Neuronal stem cell (in vitro differentiated cells): ENCODE measurements at regions not wholly inside any gene's neighbourhood (a gene's known extent, or its start where the extent isn't known, plus 50 kb on each side); places are given as distances from the start of the nearest gene placed in this dataset.

Source experiments
- DNase-seq: peaks from one replicate; pipeline ENCODE4 v3.0.0-alpha.2; 2013; ENCODE audit warnings: low spot score
- H2AFZ ChIP-seq: one replicate; pipeline ENCODE4 v1.6.1; 2013; ENCODE audit warnings: mild to moderate bottlenecking, low read length, inconsistent platforms
- H2AK5ac ChIP-seq: 2 replicates; pipeline ENCODE4 v1.6.1; 2013; ENCODE audit warnings: low read depth, mild to moderate bottlenecking, inconsistent platforms, low read length, moderate library complexity, mixed read lengths
- H2BK120ac ChIP-seq: 2 replicates; pipeline ENCODE4 v1.6.1; 2013; ENCODE audit warnings: low read depth, mild to moderate bottlenecking, inconsistent platforms, low read length, moderate library complexity, mixed read lengths
- H2BK12ac ChIP-seq: one replicate; pipeline ENCODE4 v1.6.1; 2013; ENCODE audit warnings: low read length, inconsistent platforms
- H2BK15ac ChIP-seq: 2 replicates; pipeline ENCODE4 v1.6.1; 2013; ENCODE audit warnings: mild to moderate bottlenecking, low read length, inconsistent platforms, mixed read lengths
- H2BK5ac ChIP-seq: one replicate; pipeline ENCODE4 v1.6.1; 2013; ENCODE audit warnings: inconsistent platforms, mild to moderate bottlenecking, low read length, moderate library complexity
- H3K14ac ChIP-seq: one replicate; pipeline ENCODE4 v1.6.1; 2013; ENCODE audit warnings: low read length, inconsistent platforms
- H3K18ac ChIP-seq: 2 replicates; pipeline ENCODE4 v1.6.1; 2013; ENCODE audit warnings: low read length, inconsistent platforms
- H3K23ac ChIP-seq: 2 replicates; pipeline ENCODE4 v1.6.1; 2013; ENCODE audit warnings: low read depth, mild to moderate bottlenecking, mixed read lengths, low read length, inconsistent platforms; ENCODE audit not compliant: poor library complexity
- H3K27ac ChIP-seq: replicated peaks from 3 replicates; pipeline ENCODE4 v1.5.1; 2013; ENCODE audit warnings: low read length, inconsistent platforms
- H3K27me3 ChIP-seq, 3 experiments: 2 replicates each; pipeline ENCODE4 v1.6.1; 2013; ENCODE audit warnings: low read length in 3 of 3, mild to moderate bottlenecking in 2 of 3, inconsistent platforms in 1 of 3, low read depth in 1 of 3, mixed read lengths in 1 of 3, moderate library complexity in 1 of 3; ENCODE audit not compliant: control insufficient read depth in 3 of 3, insufficient read depth in 3 of 3
- H3K36me3 ChIP-seq, 2 donors: replicated peaks in 1 of 2; 2 replicates each; pipeline ENCODE4 v1.6.1; 2013; ENCODE audit warnings: low read length in 2 of 2; ENCODE audit not compliant: control insufficient read depth in 2 of 2, insufficient read depth in 2 of 2
- H3K4ac ChIP-seq: 2 replicates; pipeline ENCODE4 v1.6.1; 2013; ENCODE audit warnings: inconsistent platforms, mild to moderate bottlenecking, low read length, moderate library complexity
- H3K4me1 ChIP-seq, 2 donors: 1 replicate in 1 of 2; 2 replicates in 1 of 2; pipeline ENCODE4 v1.6.1; 2013; ENCODE audit warnings: low read length in 2 of 2, low read depth in 1 of 2; ENCODE audit not compliant: control insufficient read depth in 2 of 2, insufficient read depth in 1 of 2
- H3K4me2 ChIP-seq: one replicate; pipeline ENCODE4 v1.6.1; 2013; ENCODE audit warnings: mild to moderate bottlenecking, low read length, inconsistent platforms; ENCODE audit not compliant: insufficient read depth, poor library complexity, severe bottlenecking
- H3K4me3 ChIP-seq, 2 donors: 2 replicates each; pipeline ENCODE4 v1.5.1; 2013; ENCODE audit warnings: low read length in 2 of 2, mild to moderate bottlenecking in 2 of 2, inconsistent platforms in 1 of 2, moderate library complexity in 1 of 2
- H3K79me1 ChIP-seq: one replicate; pipeline ENCODE4 v1.6.1; 2013; ENCODE audit warnings: low read depth, mild to moderate bottlenecking, inconsistent platforms, low read length, moderate library complexity
- H3K9ac ChIP-seq: one replicate; pipeline ENCODE4 v1.6.1; 2013; ENCODE audit warnings: mild to moderate bottlenecking, low read depth, low read length, inconsistent platforms; ENCODE audit not compliant: poor library complexity
- H3K9me3 ChIP-seq, 2 donors: replicated peaks in 1 of 2; 2 replicates each; pipeline versions ENCODE3 to v1.6.1; 2013; ENCODE audit warnings: low read length in 2 of 2, mild to moderate bottlenecking in 2 of 2, inconsistent platforms in 1 of 2, low read depth in 1 of 2, mixed read lengths in 1 of 2, moderate library complexity in 1 of 2; ENCODE audit not compliant: control insufficient read depth in 2 of 2, insufficient read depth in 1 of 2
- H4K8ac ChIP-seq: one replicate; pipeline ENCODE4 v1.6.1; 2013; ENCODE audit warnings: low read depth, mild to moderate bottlenecking, inconsistent platforms, low read length, moderate library complexity
- H4K91ac ChIP-seq: one replicate; pipeline ENCODE4 v1.6.1; 2013; ENCODE audit warnings: low read length, low read depth, mild to moderate bottlenecking, inconsistent platforms; ENCODE audit not compliant: poor library complexity
- WGBS, 2 donors: extraction: QIAGEN DNeasy Blood & Tissue Kit; methylation state at CpG; one replicate each; pipeline ENCODE4 v1.1.7; 2013; ENCODE audit warnings: missing lambda C conversion rate in 2 of 2, mixed read lengths in 1 of 2; ENCODE audit not compliant: insufficient read length in 2 of 2, insufficient replicate concordance in 1 of 2; ENCODE audit errors: extremely low coverage in 2 of 2; 5-methylcytosine and 5-hydroxymethylcytosine counted together

GRCh38 chrX:39813631-39814277 lies 284.0 kb downstream of the BCOR start:
- Histone ChIP-seq H4K8ac (peak overlapping the region; percentile 92), H3K14ac (peak overlapping the region; percentile 38), H3K18ac (peak overlapping the region; percentile 17), H3K79me1 (no peaks in the 10 kb centered on the region), H3K4me1 (peaks cover 21 to 26% of the 10 kb centered on the region in 2 donors), H2BK15ac (peak overlapping the region; percentile 37), H3K23ac (no peak overlapping the region), H2AK5ac (no peak overlapping the region), H3K9ac (peak overlapping the region; percentile 44), H4K91ac (no peak overlapping the region), H3K4me3 (no peak overlapping the region), H3K27me3 (no peaks in the 10 kb centered on the region), H3K36me3 (no peaks in the 10 kb centered on the region), H3K4ac (no peak overlapping the region), H2BK120ac (no peak overlapping the region), H2BK12ac (no peak overlapping the region), H3K9me3 (peaks cover 0 to 1% of the 10 kb centered on the region in 2 donors), H3K4me2 (no peak overlapping the region), H2AFZ (no peak overlapping the region), H2BK5ac (no peak overlapping the region), H3K27ac (no peak overlapping the region)
- WGBS, 2 donors: no CpG with 5 or more reads among the region's 17 CpGs
- no peak for DNase-seq

- Histone ChIP-seq H2BK15ac (no peak overlapping the region), H3K4ac (no peak overlapping the region), H3K79me1 (no peaks in the 10 kb centered on the region), H3K27me3 (no peaks in the 10 kb centered on the region), H3K9ac (no peak overlapping the region), H3K23ac (no peak overlapping the region), H3K27ac (no peak overlapping the region), H3K9me3 (peaks cover 0 to 1% of the 10 kb centered on the region in 2 donors), H3K18ac (no peak overlapping the region), H3K14ac (no peak overlapping the region), H2BK5ac (no peak overlapping the region), H4K91ac (no peak overlapping the region), H2BK120ac (no peak overlapping the region), H3K4me3 (no peak overlapping the region), H2AK5ac (no peak overlapping the region), H2BK12ac (no peak overlapping the region), H3K4me2 (no peak overlapping the region), H3K36me3 (no peaks in the 10 kb centered on the region), H3K4me1 (peaks cover 19 to 20% of the 10 kb centered on the region in 2 donors), H4K8ac (no peak overlapping the region), H2AFZ (no peak overlapping the region)
- DNase-seq: no peak
- no CpG with 5 or more reads among the region's 4 CpGs for WGBS, 2 donors
Observed at GRCh38 chrX:39814391-39814790, 283.4 kb downstream of the BCOR start.

- H2BK120ac ChIP-seq: peak overlapping the region; percentile 87
- DNase-seq: no peak
- no CpG with 5 or more reads among the region's 1 CpG for WGBS, 2 donors
- H2AFZ ChIP-seq: no peak overlapping the region
- no peak overlapping the region for H3K27ac ChIP-seq
- no peak overlapping the region for H3K4ac ChIP-seq
- no peaks in the 10 kb centered on the region for H3K27me3 ChIP-seq
- no peak overlapping the region for H4K8ac ChIP-seq
- H3K36me3 ChIP-seq: no peaks in the 10 kb centered on the region
- H2BK5ac ChIP-seq: no peak overlapping the region
- H3K9ac ChIP-seq: no peak overlapping the region
- peaks cover 18 to 19% of the 10 kb centered on the region in 2 donors for H3K4me1 ChIP-seq
- no peak overlapping the region for H3K4me3 ChIP-seq
- H2BK12ac ChIP-seq: no peak overlapping the region
- H2BK15ac ChIP-seq: peak overlapping the region; percentile 81
- no peaks in the 10 kb centered on the region for H3K79me1 ChIP-seq
- no peaks in the 10 kb centered on the region for H3K9me3 ChIP-seq
- no peak overlapping the region for H4K91ac ChIP-seq
- H3K4me2 ChIP-seq: no peak overlapping the region
- H3K23ac ChIP-seq: no peak overlapping the region
- no peak overlapping the region for H2AK5ac ChIP-seq
- no peak overlapping the region for H3K18ac ChIP-seq
- no peak overlapping the region for H3K14ac ChIP-seq
Observed at GRCh38 chrX:39815631-39816030, 282.1 kb downstream of the BCOR start.

DNA sequence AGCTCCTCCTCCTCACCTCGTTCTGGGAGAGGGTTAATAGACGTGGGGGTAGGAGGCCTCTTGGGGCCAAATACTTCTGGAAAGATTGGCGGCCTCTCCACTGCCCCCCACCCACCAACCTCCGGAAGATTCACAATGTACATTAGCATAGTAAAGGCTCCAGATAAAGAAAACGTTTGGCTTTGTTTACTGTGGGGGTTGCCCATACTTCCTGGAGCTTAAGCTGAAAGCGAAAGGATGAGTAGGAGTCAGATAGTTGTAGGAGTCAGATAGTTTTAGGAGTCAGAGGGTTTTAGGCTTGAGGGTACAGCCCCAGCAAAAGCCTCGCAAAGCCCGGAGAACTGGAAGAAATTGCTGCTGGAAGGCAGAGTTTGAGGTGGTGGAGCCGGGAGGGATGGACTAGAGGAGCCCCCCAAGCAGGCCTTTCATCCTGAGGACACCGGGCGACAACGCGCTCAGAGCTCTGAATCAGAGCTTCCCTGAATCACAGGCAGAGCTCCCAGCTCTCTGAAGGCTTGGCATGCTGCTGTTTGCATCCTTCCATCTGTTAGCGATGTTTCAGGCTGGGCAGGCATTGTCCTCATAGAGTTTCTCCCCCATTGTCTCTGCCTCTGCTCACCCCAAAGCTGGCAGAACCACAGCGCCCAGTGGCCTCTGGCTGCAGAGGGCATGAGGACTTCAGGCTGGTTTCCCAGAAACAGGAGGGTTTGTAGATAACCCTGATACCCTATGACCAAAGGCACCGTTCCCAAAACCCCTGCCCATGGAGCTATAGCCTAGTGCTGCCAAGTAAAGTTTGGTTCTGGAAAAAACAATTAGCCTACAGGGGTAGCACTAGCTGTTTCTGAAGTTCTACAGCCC lies 280.7 kb downstream of the BCOR start:
- Histone ChIP-seq H3K36me3 (no peaks in the 10 kb centered on the region), H3K14ac (no peak overlapping the region), H3K4me1 (peaks cover 15 to 17% of the 10 kb centered on the region in 2 donors), H3K4me3 (peak overlapping the region in 1 of 2 donors; percentile 25), H2AK5ac (no peak overlapping the region), H2BK15ac (no peak overlapping the region), H3K9me3 (no peaks in the 10 kb centered on the region), H3K4ac (no peak overlapping the region), H2BK120ac (no peak overlapping the region), H3K27ac (peak overlapping the region; percentile 27), H2BK5ac (no peak overlapping the region), H4K8ac (no peak overlapping the region), H3K9ac (no peak overlapping the region), H3K79me1 (no peaks in the 10 kb centered on the region), H2BK12ac (no peak overlapping the region), H3K27me3 (no peaks in the 10 kb centered on the region), H3K23ac (no peak overlapping the region), H3K18ac (peak overlapping the region; percentile 28), H2AFZ (peak overlapping the region; percentile 82), H4K91ac (no peak overlapping the region), H3K4me2 (no peak overlapping the region)
- whole genome bisulfite sequencing, 2 donors: no CpG with 5 or more reads among the region's 16 CpGs
- DNase-seq: no peak
